ENCODE measurements at regions not wholly inside any gene's neighbourhood (a gene's known extent, or its start where the extent isn't known, plus 50 kb on each side); places are given as distances from the start of the nearest gene placed in this dataset.

DNA sequence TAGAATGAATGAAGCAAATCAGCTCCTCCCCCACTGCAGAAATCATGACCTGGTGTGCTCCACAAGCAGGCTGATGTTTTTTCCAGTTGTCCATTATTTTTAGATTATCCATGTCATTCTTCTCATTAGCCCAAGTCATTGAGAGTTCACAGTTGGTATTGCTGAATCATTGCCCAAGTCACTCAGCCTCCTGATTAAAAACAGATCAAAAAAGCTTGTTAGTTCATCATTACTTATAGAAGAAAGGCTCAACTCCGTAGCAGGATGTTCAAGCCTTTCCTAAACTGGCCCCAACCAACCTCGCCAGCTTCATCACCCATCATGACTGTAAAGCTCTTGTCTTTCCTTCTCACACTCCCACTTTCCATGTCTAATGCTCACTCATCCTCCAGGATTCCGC, 161.3 kb upstream of the CTTNBP2NL start:
- Histone ChIP-seq H3K36me3 (ENCODE audit: insufficient read depth in 1 of 2, low read depth in 1 of 2) (no peaks in the 10 kb centered on the region), H3K4me1 (no peaks in the 10 kb centered on the region), H3K9me3 (no peaks in the 10 kb centered on the region), H3K27ac (no peak overlapping the region), H3K4me3 (no peak overlapping the region), H3K27me3 (ENCODE audit: insufficient read depth in 3 of 3, low read length in 2 of 3) (peaks cover 0 to 2% (median 0%) of the 10 kb centered on the region in 3 donors)
- intact Hi-C loops (cut with DNase I), result no loop called here
- ATAC-seq (no peak), DNase-seq (no peak)
- TF ChIP-seq, protein P1, sequence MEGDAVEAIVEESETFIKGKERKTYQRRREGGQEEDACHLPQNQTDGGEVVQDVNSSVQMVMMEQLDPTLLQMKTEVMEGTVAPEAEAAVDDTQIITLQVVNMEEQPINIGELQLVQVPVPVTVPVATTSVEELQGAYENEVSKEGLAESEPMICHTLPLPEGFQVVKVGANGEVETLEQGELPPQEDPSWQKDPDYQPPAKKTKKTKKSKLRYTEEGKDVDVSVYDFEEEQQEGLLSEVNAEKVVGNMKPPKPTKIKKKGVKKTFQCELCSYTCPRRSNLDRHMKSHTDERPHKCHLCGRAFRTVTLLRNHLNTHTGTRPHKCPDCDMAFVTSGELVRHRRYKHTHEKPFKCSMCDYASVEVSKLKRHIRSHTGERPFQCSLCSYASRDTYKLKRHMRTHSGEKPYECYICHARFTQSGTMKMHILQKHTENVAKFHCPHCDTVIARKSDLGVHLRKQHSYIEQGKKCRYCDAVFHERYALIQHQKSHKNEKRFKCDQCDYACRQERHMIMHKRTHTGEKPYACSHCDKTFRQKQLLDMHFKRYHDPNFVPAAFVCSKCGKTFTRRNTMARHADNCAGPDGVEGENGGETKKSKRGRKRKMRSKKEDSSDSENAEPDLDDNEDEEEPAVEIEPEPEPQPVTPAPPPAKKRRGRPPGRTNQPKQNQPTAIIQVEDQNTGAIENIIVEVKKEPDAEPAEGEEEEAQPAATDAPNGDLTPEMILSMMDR (IDR thresholded peaks at IDR 0.05), result no peak
- WGBS, 3 donors, result 71 to 80% (median 80%) methylated on average over 3 of the region's 3 CpGs

DNA sequence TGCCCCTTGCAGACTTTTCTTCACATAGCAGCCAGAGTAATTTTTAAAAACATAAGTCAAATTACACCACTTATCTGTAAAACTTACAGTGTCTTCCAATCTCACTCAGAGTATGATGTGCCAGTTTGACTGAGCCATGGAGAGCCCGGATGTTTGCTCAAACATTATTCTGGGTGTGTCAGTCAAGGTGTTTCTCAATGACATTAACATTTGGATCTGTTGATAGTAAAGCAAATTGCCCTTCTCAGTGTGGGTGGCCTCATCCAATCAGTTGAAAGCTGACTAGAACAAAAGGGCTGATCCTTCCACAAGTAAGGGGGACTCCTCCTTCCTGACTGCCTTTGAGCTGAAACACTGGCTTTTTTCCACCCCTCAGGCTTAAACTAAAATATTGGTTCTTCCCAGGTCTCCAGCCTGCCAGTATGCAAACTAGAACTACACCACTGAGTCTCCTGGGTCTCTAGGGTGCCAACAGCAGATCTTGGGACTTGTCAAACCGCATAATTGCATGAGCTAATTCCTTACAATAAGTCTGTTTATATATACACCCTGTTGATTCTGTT, 157.9 kb upstream of the CTTNBP2NL start:
- Histone ChIP-seq H3K27me3 (ENCODE audit: insufficient read depth in 3 of 3, low read length in 2 of 3) (no peaks in the 10 kb centered on the region), H3K4me1 (no peaks in the 10 kb centered on the region), H3K4me3 (no peak overlapping the region), H3K27ac (no peak overlapping the region), H3K9me3 (no peaks in the 10 kb centered on the region), H3K36me3 (ENCODE audit: insufficient read depth in 1 of 2, low read depth in 1 of 2) (no peaks in the 10 kb centered on the region)
- ATAC-seq, result no peak
- WGBS, 3 donors, result 64 to 79% (median 67%) methylated on average over 2 of the region's 2 CpGs
- TF ChIP-seq, protein P1 (IDR thresholded peaks at IDR 0.05), result no peak
- no peak for DNase-seq
- intact Hi-C loops (cut with DNase I), result no loop called here

DNA sequence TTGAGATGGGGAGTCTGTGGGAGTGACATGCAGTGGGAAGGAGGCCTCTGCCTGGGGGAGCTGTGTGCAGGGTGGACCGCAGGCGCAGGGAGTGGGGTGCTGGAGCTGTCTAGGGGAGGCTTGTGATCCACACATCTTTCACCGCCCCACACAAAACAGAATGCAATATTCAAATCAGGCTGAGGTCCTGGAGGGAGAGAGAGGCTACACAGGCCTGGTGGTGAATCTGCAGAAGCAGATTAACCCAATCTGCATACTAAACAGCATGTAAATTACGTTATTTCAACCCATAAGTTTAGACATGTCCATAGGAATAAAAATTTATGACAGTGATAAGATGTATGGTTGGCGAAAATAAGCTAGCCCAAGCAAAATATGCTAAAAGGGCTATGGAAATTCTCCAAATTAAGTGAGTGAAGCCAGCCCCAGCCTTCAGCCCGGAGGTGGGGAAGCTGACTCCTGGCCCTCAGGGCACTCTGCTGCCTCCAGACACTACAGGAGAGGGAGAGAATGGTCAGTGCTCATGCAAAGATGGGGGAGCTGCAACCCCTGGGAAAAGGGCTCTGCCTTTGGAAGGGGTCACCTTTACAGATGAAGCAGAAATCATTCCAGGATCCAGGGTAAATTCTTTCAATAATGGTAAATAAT, 156.2 kb upstream of the CTTNBP2NL start:
- no peak for DNase-seq
- no peaks in the 10 kb centered on the region for H3K9me3 ChIP-seq
- ATAC-seq, result no peak
- TF ChIP-seq, protein P1 (IDR thresholded peaks at IDR 0.05), result no peak
- no peaks in the 10 kb centered on the region for H3K4me1 ChIP-seq
- 84 to 88% (median 87%) methylated on average over 6 of the region's 6 CpGs for WGBS, 3 donors
- intact Hi-C loops (cut with DNase I), result no loop called here
- H3K27me3 ChIP-seq (ENCODE audit: insufficient read depth in 3 of 3, low read length in 2 of 3), result no peaks in the 10 kb centered on the region
- no peak overlapping the region for H3K4me3 ChIP-seq
- H3K27ac ChIP-seq, result no peak overlapping the region
- H3K36me3 ChIP-seq (ENCODE audit: insufficient read depth in 1 of 2, low read depth in 1 of 2), result no peaks in the 10 kb centered on the region

GRCh38 chr1:112242470-112242869, 153.5 kb upstream of the CTTNBP2NL start:
- no peak overlapping the region for H3K4me3 ChIP-seq
- no peaks in the 10 kb centered on the region for H3K36me3 ChIP-seq (ENCODE audit: insufficient read depth in 1 of 2, low read depth in 1 of 2)
- TF ChIP-seq, protein P1 (IDR thresholded peaks at IDR 0.05), result no peak
- H3K4me1 ChIP-seq, result no peaks in the 10 kb centered on the region
- ATAC-seq (no peak), DNase-seq (no peak)
- no peak overlapping the region for H3K27ac ChIP-seq
- no peaks in the 10 kb centered on the region for H3K9me3 ChIP-seq
- intact Hi-C loops (cut with DNase I), result no loop called here
- 92 to 93% (median 93%) methylated on average over 5 of the region's 5 CpGs for WGBS, 3 donors
- no peaks in the 10 kb centered on the region for H3K27me3 ChIP-seq (ENCODE audit: insufficient read depth in 3 of 3, low read length in 2 of 3)

DNA sequence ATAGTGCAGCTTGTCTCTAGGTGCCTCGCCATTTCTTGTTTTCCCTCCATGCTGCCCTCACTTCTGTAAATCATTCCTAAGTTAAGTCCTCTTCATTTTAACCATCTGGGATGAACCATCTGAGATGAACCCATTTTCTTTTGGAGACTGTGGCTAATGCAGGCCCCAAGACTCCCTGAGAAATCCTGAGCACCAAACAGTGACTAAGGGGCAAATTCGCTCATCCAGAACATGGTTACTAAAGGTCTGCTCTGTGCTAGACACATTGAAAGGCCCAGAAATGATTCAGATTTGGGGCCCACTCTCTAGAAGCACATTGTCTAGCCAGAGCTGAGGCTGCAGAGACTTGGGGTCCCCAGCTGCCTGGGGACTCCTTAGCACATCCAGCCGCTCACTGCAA, 151.9 kb upstream of the CTTNBP2NL start:
- Histone ChIP-seq H3K27me3 (ENCODE audit: insufficient read depth in 3 of 3, low read length in 2 of 3) (no peaks in the 10 kb centered on the region), H3K36me3 (ENCODE audit: insufficient read depth in 1 of 2, low read depth in 1 of 2) (no peaks in the 10 kb centered on the region), H3K9me3 (no peaks in the 10 kb centered on the region), H3K27ac (no peak overlapping the region), H3K4me1 (no peaks in the 10 kb centered on the region), H3K4me3 (no peak overlapping the region)
- no peak for DNase-seq
- intact Hi-C loops (cut with DNase I), result no loop called here
- WGBS, 3 donors, result 93 to 97% (median 94%) methylated on average over 3 of the region's 3 CpGs
- TF ChIP-seq, protein P1 (IDR thresholded peaks at IDR 0.05), result no peak
- ATAC-seq, result no peak
